GM12878 (cell line): ENCODE measurements at regions not wholly inside any gene's neighbourhood (a gene's known extent, or its start where the extent isn't known, plus 50 kb on each side); places are given as distances from the start of the nearest gene placed in this dataset.

ENCODE experiments used
- ATF3 ChIP-seq: IDR thresholded peaks from 2 replicates; pipeline ENCODE4 v1.6.1; 2011; ENCODE audit warnings: low read depth, mild to moderate bottlenecking, low read length, moderate library complexity, borderline replicate concordance; ENCODE audit errors: extremely low read depth
- BRCA1 ChIP-seq: IDR thresholded peaks from 2 replicates; pipeline ENCODE4 v1.6.1; 2011; ENCODE audit warnings: low read depth, low read length, improper control_type of control experiment
- CTCF ChIP-seq, 3 experiments: IDR thresholded peaks in 2 of 3; conservative IDR thresholded peaks in 1 of 3; 2 replicates each; pipeline ENCODE4 v1.5.1; 2011; ENCODE audit warnings: low read depth in 3 of 3, low read length in 3 of 3, mild to moderate bottlenecking in 3 of 3, control low read depth in 2 of 3, moderate library complexity in 2 of 3, inconsistent platforms in 1 of 3, mixed read lengths in 1 of 3; ENCODE audit not compliant: control insufficient read depth in 2 of 3, insufficient read depth in 1 of 3; ENCODE audit errors: extremely low read depth in 1 of 3
- DPF2 ChIP-seq: fragments of 450-650 bp; IDR thresholded peaks from 2 replicates; pipeline ENCODE4 v1.6.1; 2017; ENCODE audit warnings: mild to moderate bottlenecking
- EP300 ChIP-seq, 2 experiments: fragments of 150-350 bp in 1 of 2; IDR thresholded peaks; 2 replicates each; pipeline ENCODE4 v1.6.1; 2011 to 2012; ENCODE audit warnings: low read depth in 2 of 2, low read length in 2 of 2, borderline replicate concordance in 1 of 2, improper control_type of control experiment in 1 of 2, inconsistent platforms in 1 of 2; ENCODE audit not compliant: control insufficient read depth in 1 of 2
- GABPA ChIP-seq: IDR thresholded peaks from 2 replicates; pipeline ENCODE4 v1.6.1; 2014; ENCODE audit warnings: antibody characterized with exemption, low read depth, mild to moderate bottlenecking, inconsistent platforms
- MAX ChIP-seq: IDR thresholded peaks from 2 replicates; pipeline ENCODE4 v1.6.1; 2012; ENCODE audit warnings: low read depth, low read length, improper control_type of control experiment
- MYC ChIP-seq: IDR thresholded peaks from 2 replicates; pipeline ENCODE4 v1.6.1; 2011; ENCODE audit warnings: mild to moderate bottlenecking, low read length, moderate library complexity, inconsistent platforms; ENCODE audit not compliant: insufficient read depth, insufficient replicate concordance, insufficient read length, severe bottlenecking
- POLR2A ChIP-seq: IDR thresholded peaks from 2 replicates; pipeline ENCODE4 v1.6.1; 2011; ENCODE audit warnings: low read depth, mild to moderate bottlenecking, low read length
- SIX5 ChIP-seq: IDR thresholded peaks from 2 replicates; pipeline ENCODE4 v1.6.1; 2011; ENCODE audit warnings: mild to moderate bottlenecking, low read depth, low read length, moderate library complexity; ENCODE audit not compliant: severe bottlenecking
- SREBF1 ChIP-seq: IDR thresholded peaks from 2 replicates; pipeline ENCODE4 v1.6.1; 2012; ENCODE audit warnings: mild to moderate bottlenecking, low read length
- TAF1 ChIP-seq: IDR thresholded peaks from 2 replicates; pipeline ENCODE4 v1.6.1; 2011; ENCODE audit warnings: mild to moderate bottlenecking, low read depth, low read length, borderline replicate concordance
- ZZZ3 ChIP-seq: IDR thresholded peaks from 2 replicates; pipeline ENCODE4 v1.6.1; 2011; ENCODE audit warnings: low read depth; ENCODE audit not compliant: control insufficient read depth, insufficient read length

- no peak for TF ChIP-seq DPF2
- no peak for TF ChIP-seq MAX
- TF ChIP-seq SIX5, result no peak
- TF ChIP-seq GABPA, result no peak
- no peak for TF ChIP-seq TAF1
- TF ChIP-seq ATF3, result no peak
- TF ChIP-seq CTCF (IDR thresholded peaks at IDR 0.05 in 2 of 3, conservative IDR thresholded peaks at IDR 0.05 in 1 of 3; ENCODE audit: control insufficient read depth in 2 of 3, extremely low read depth in 1 of 3, insufficient read depth in 1 of 3, low read depth in 3 of 3, low read length in 3 of 3), result no peak
- no peak for TF ChIP-seq SREBF1
- TF ChIP-seq MYC, result no peak
- TF ChIP-seq ZZZ3, result no peak
- no peak for TF ChIP-seq EP300 (IDR thresholded peaks at IDR 0.05; ENCODE audit: borderline replicate concordance in 1 of 2, control insufficient read depth in 1 of 2, low read depth in 2 of 2, low read length in 2 of 2)
- TF ChIP-seq BRCA1, result no peak
- TF ChIP-seq POLR2A, result no peak
These were observed 412.8 kb downstream of the DIPK2A start for GRCh38 chr3:144384241-144384979.
